MG63 (cell line): ENCODE measurements at regions not wholly inside any gene's neighbourhood (a gene's known extent, or its start where the extent isn't known, plus 50 kb on each side); places are given as distances from the start of the nearest gene placed in this dataset.
A peak's percentile ranks its signal among the peaks of the same experiment; 100 is the strongest.

ENCODE experiments used
- DNase-seq: peaks from one replicate; pipeline ENCODE4 v3.0.0-alpha.2; 2020
- H3K27me3 ChIP-seq: fragments of 250-450 bp; sonication (Bioruptor Pico); 2 replicates; pipeline ENCODE4 v1.5.1; 2020; ENCODE audit warnings: mild to moderate bottlenecking, moderate library complexity
- H3K36me3 ChIP-seq: fragments of 250-450 bp; sonication (Bioruptor Pico); 2 replicates; pipeline ENCODE4 v1.5.1; 2020; ENCODE audit warnings: mild to moderate bottlenecking, moderate library complexity
- H3K4me3 ChIP-seq: fragments of 250-450 bp; sonication (Bioruptor Pico); 2 replicates; pipeline ENCODE4 v1.5.1; 2020; ENCODE audit warnings: mild to moderate bottlenecking, moderate library complexity
- H3K9me3 ChIP-seq: fragments of 250-450 bp; sonication (Bioruptor Pico); 2 replicates; pipeline ENCODE4 v1.5.1; 2020; ENCODE audit warnings: mild to moderate bottlenecking, moderate library complexity

- no peaks in the 10 kb centered on the region for H3K27me3 ChIP-seq
- no peak overlapping the region for H3K4me3 ChIP-seq
- H3K9me3 ChIP-seq: no peaks in the 10 kb centered on the region
- H3K36me3 ChIP-seq: no peaks in the 10 kb centered on the region
- no peak for DNase-seq
Observed at GRCh38 chr9:105957830-105958229, 263.5 kb downstream of the TMEM38B start.

- no peaks in the 10 kb centered on the region for H3K9me3 ChIP-seq
- no peaks in the 10 kb centered on the region for H3K36me3 ChIP-seq
- H3K4me3 ChIP-seq: no peak overlapping the region
- DNase-seq: no peak
- no peaks in the 10 kb centered on the region for H3K27me3 ChIP-seq
Observed at GRCh38 chr9:105958587-105958986, 264.2 kb downstream of the TMEM38B start.

GRCh38 chr9:105959531-105959930 lies 265.2 kb downstream of the TMEM38B start:
- DNase-seq: no peak
- Histone ChIP-seq H3K4me3 (no peak overlapping the region), H3K9me3 (no peaks in the 10 kb centered on the region), H3K27me3 (no peaks in the 10 kb centered on the region), H3K36me3 (no peaks in the 10 kb centered on the region)

GRCh38 chr9:105963343-105964099 lies 269.2 kb downstream of the TMEM38B start:
- H3K4me3 ChIP-seq: no peak overlapping the region
- H3K36me3 ChIP-seq: no peaks in the 10 kb centered on the region
- DNase-seq: no peak
- no peaks in the 10 kb centered on the region for H3K27me3 ChIP-seq
- no peaks in the 10 kb centered on the region for H3K9me3 ChIP-seq

GRCh38 chr9:105964156-105964555 lies 269.8 kb downstream of the TMEM38B start:
- H3K27me3 ChIP-seq: no peaks in the 10 kb centered on the region
- DNase-seq: no peak
- H3K4me3 ChIP-seq: no peak overlapping the region
- no peaks in the 10 kb centered on the region for H3K9me3 ChIP-seq
- no peaks in the 10 kb centered on the region for H3K36me3 ChIP-seq

- no peak for DNase-seq
- Histone ChIP-seq H3K36me3 (no peaks in the 10 kb centered on the region), H3K9me3 (no peaks in the 10 kb centered on the region), H3K4me3 (no peak overlapping the region), H3K27me3 (no peaks in the 10 kb centered on the region)
Observed at GRCh38 chr9:105966834-105967233, 272.5 kb downstream of the TMEM38B start.

GRCh38 chr9:105967248-105967647 lies 272.9 kb downstream of the TMEM38B start:
- DNase-seq: no peak
- no peaks in the 10 kb centered on the region for H3K36me3 ChIP-seq
- H3K9me3 ChIP-seq: no peaks in the 10 kb centered on the region
- no peak overlapping the region for H3K4me3 ChIP-seq
- H3K27me3 ChIP-seq: no peaks in the 10 kb centered on the region

GRCh38 chr9:105967797-105968196 lies 273.5 kb downstream of the TMEM38B start:
- no peaks in the 10 kb centered on the region for H3K9me3 ChIP-seq
- no peak overlapping the region for H3K4me3 ChIP-seq
- no peak for DNase-seq
- no peaks in the 10 kb centered on the region for H3K27me3 ChIP-seq
- H3K36me3 ChIP-seq: no peaks in the 10 kb centered on the region

- H3K9me3 ChIP-seq: no peaks in the 10 kb centered on the region
- DNase-seq: no peak
- H3K27me3 ChIP-seq: no peaks in the 10 kb centered on the region
- H3K36me3 ChIP-seq: no peaks in the 10 kb centered on the region
- no peak overlapping the region for H3K4me3 ChIP-seq
Observed at GRCh38 chr9:105968811-105969466, 274.6 kb downstream of the TMEM38B start.

- Histone ChIP-seq H3K9me3 (no peaks in the 10 kb centered on the region), H3K36me3 (no peaks in the 10 kb centered on the region), H3K27me3 (no peaks in the 10 kb centered on the region), H3K4me3 (no peak overlapping the region)
- no peak for DNase-seq
Observed at GRCh38 chr9:105969636-105970035, 275.3 kb downstream of the TMEM38B start.

- Histone ChIP-seq H3K9me3 (no peaks in the 10 kb centered on the region), H3K4me3 (no peak overlapping the region), H3K36me3 (no peaks in the 10 kb centered on the region), H3K27me3 (no peaks in the 10 kb centered on the region)
- no peak for DNase-seq
Observed at GRCh38 chr9:105971986-105972385, 277.6 kb downstream of the TMEM38B start.

- Histone ChIP-seq H3K36me3 (no peaks in the 10 kb centered on the region), H3K9me3 (no peaks in the 10 kb centered on the region), H3K27me3 (no peaks in the 10 kb centered on the region), H3K4me3 (no peak overlapping the region)
- DNase-seq: no peak
Observed at GRCh38 chr9:105972466-105973204, 278.3 kb downstream of the TMEM38B start.

- DNase-seq: peak; percentile 33
- no peak overlapping the region for H3K4me3 ChIP-seq
- H3K27me3 ChIP-seq: no peaks in the 10 kb centered on the region
- no peaks in the 10 kb centered on the region for H3K9me3 ChIP-seq
- no peaks in the 10 kb centered on the region for H3K36me3 ChIP-seq
Observed at GRCh38 chr9:105973951-105974351, 279.6 kb downstream of the TMEM38B start.

- no peaks in the 10 kb centered on the region for H3K36me3 ChIP-seq
- H3K27me3 ChIP-seq: no peaks in the 10 kb centered on the region
- H3K9me3 ChIP-seq: no peaks in the 10 kb centered on the region
- DNase-seq: no peak
- H3K4me3 ChIP-seq: no peak overlapping the region
Observed at GRCh38 chr9:105975886-105976645, 281.7 kb downstream of the TMEM38B start.

GRCh38 chr9:105978336-105978735 lies 284.0 kb downstream of the TMEM38B start:
- Histone ChIP-seq H3K36me3 (no peaks in the 10 kb centered on the region), H3K27me3 (no peaks in the 10 kb centered on the region), H3K4me3 (no peak overlapping the region), H3K9me3 (no peaks in the 10 kb centered on the region)
- no peak for DNase-seq

- H3K9me3 ChIP-seq: no peaks in the 10 kb centered on the region
- no peak for DNase-seq
- H3K4me3 ChIP-seq: no peak overlapping the region
- no peaks in the 10 kb centered on the region for H3K27me3 ChIP-seq
- no peaks in the 10 kb centered on the region for H3K36me3 ChIP-seq
Observed at GRCh38 chr9:105978826-105979225, 284.5 kb downstream of the TMEM38B start.

GRCh38 chr9:105979290-105979689 lies 284.9 kb downstream of the TMEM38B start:
- Histone ChIP-seq H3K4me3 (no peak overlapping the region), H3K9me3 (no peaks in the 10 kb centered on the region), H3K27me3 (no peaks in the 10 kb centered on the region), H3K36me3 (no peaks in the 10 kb centered on the region)
- DNase-seq: no peak
